Transverse colon (tissue), 4 donors: ENCODE measurements at regions not wholly inside any gene's neighbourhood (a gene's known extent, or its start where the extent isn't known, plus 50 kb on each side); places are given as distances from the start of the nearest gene placed in this dataset.

Experiments
- DNase-seq: peaks from one replicate; pipeline ENCODE4 v3.0.0-alpha.2; 2019
- H3K27ac ChIP-seq, 4 donors: fragments of 200-600 bp; sonication (generic); 2 replicates each; pipeline ENCODE4 v1.5.1; 2016 to 2018; ENCODE audit warnings: inconsistent platforms in 4 of 4
- H3K27me3 ChIP-seq: fragments of 200-600 bp; sonication (generic); 2 replicates; pipeline ENCODE4 v1.5.1; 2017; ENCODE audit warnings: inconsistent platforms
- H3K36me3 ChIP-seq, 4 donors: fragments of 200-600 bp; sonication (generic); 2 replicates each; pipeline ENCODE4 v1.5.1; 2017 to 2019; ENCODE audit warnings: inconsistent platforms in 4 of 4
- H3K4me1 ChIP-seq, 4 donors: fragments of 200-600 bp; sonication (generic); 2 replicates each; pipeline ENCODE4 v1.5.1; 2017 to 2020; ENCODE audit warnings: inconsistent platforms in 4 of 4
- H3K4me3 ChIP-seq, 4 donors: fragments of 200-600 bp; sonication (generic); 1 replicate in 1 of 4; 2 replicates in 3 of 4; pipeline versions ENCODE4 v1.5.1 to v1.6.1; 2017 to 2019; ENCODE audit warnings: inconsistent platforms in 4 of 4
- H3K9me3 ChIP-seq, 2 donors: fragments of 200-600 bp; sonication (generic); 2 replicates each; pipeline ENCODE4 v1.5.1; 2017 to 2019; ENCODE audit warnings: inconsistent platforms in 2 of 2
- EP300 ChIP-seq: sonication (generic); formaldehyde crosslinking; IDR thresholded peaks from one replicate; pipeline ENCODE4 v1.6.1; 2017; ENCODE audit warnings: antibody characterized with exemption, low read depth
- POLR2A ChIP-seq: fragments of 450-650 bp; IDR thresholded peaks from one replicate; pipeline ENCODE4 v1.6.1; 2016; ENCODE audit warnings: antibody characterized with exemption, mild to moderate bottlenecking, moderate library complexity
- POLR2AphosphoS5 ChIP-seq, 3 donors: sonication (generic); formaldehyde crosslinking; IDR thresholded peaks; one replicate each; pipeline ENCODE4 v1.6.1; 2016; ENCODE audit warnings: antibody characterized with exemption in 3 of 3
- WGBS, 2 donors: methylation state at CpG; one replicate each; pipeline ENCODE4 v1.1.5; 2018; ENCODE audit warnings: low coverage in 1 of 2; 5-methylcytosine and 5-hydroxymethylcytosine counted together
- in situ Hi-C, 4 donors: fragments of 200-750 bp; cut with MboI; loops; one replicate each; pipeline versions ENCODE4 v1.15.0 to v1.15.1; 2017; ENCODE audit warnings: low sequenced_read_pairs in 3 of 4, low pct_ligation_motif_present in 1 of 4, low pct_unique_long_range_greater_than_20kb in 1 of 4
- intact Hi-C: fragments of 100-400 bp; cut with DNase I; formaldehyde crosslinking; loops from one replicate; pipeline ENCODE4 v1.15.1; 2023; ENCODE audit warnings: low total_unique reads
- TF ChIP-seq, protein P1 (sequence below), 5 experiments: fragments of 200-600 bp in 3 of 5; fragments of 450-650 bp in 2 of 5; sonication (generic) in 3 of 5; IDR thresholded peaks; 1 replicate in 2 of 5; 2 replicates in 3 of 5; pipeline ENCODE4 v1.5.1; 2016 to 2017; ENCODE audit warnings: antibody characterized with exemption in 5 of 5, inconsistent platforms in 3 of 5, mild to moderate bottlenecking in 2 of 5, moderate library complexity in 1 of 5

DNA sequence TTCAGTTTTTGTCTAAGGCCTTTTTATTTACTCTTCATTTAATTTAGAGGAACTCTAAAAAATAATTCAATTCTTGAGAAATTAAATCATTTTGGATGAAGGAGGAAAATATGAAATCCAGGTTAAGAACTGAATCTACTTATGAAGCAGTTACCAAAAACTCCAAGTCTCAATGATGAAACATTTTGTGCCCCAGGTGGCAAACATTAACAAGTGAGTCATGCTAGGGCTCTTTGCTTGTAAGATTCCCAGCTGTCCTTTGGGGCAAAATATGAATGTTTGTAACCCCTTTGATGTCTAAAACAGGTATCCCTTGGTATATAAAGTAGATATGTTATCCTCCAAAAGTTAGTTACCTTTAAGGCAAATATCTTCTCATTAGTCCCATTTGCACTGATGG lies 202.4 kb downstream of the NEDD1 start:
- intact Hi-C loops: no loop called here
- H3K9me3 ChIP-seq: no peaks in the 10 kb centered on the region
- DNase-seq: no peak
- H3K4me1 ChIP-seq: no peaks in the 10 kb centered on the region
- no peaks in the 10 kb centered on the region for H3K27me3 ChIP-seq
- no peaks in the 10 kb centered on the region for H3K36me3 ChIP-seq
- no peak overlapping the region for H3K4me3 ChIP-seq
- in situ Hi-C loops: no loop called here
- H3K27ac ChIP-seq: no peak overlapping the region
- TF ChIP-seq EP300: no peak
- TF ChIP-seq, protein P1, sequence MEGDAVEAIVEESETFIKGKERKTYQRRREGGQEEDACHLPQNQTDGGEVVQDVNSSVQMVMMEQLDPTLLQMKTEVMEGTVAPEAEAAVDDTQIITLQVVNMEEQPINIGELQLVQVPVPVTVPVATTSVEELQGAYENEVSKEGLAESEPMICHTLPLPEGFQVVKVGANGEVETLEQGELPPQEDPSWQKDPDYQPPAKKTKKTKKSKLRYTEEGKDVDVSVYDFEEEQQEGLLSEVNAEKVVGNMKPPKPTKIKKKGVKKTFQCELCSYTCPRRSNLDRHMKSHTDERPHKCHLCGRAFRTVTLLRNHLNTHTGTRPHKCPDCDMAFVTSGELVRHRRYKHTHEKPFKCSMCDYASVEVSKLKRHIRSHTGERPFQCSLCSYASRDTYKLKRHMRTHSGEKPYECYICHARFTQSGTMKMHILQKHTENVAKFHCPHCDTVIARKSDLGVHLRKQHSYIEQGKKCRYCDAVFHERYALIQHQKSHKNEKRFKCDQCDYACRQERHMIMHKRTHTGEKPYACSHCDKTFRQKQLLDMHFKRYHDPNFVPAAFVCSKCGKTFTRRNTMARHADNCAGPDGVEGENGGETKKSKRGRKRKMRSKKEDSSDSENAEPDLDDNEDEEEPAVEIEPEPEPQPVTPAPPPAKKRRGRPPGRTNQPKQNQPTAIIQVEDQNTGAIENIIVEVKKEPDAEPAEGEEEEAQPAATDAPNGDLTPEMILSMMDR (IDR thresholded peaks at IDR 0.05): no peak
- no peak for TF ChIP-seq POLR2AphosphoS5 (IDR thresholded peaks at IDR 0.05)

DNA sequence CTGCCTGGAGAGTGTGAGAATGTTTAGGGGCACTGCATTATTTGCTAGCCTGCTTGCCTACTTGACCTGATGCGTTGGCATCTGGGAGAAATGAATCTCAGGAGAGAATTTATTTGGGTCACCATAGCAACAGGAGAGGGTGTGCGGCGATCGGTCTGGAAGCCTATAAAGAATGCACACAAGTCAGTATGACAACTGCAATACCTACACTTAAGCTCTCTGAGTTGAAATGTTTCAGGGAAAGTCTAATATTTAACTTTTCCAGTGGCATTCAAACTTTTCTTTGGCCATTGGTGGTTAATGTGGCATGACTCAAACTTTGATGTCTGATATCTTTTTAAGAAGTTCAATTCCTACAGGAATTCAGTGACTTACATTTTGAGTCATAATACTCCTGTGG lies 205.1 kb downstream of the NEDD1 start:
- no peaks in the 10 kb centered on the region for H3K9me3 ChIP-seq
- in situ Hi-C loops (no loop called here), intact Hi-C loops (no loop called here)
- WGBS, 2 donors: 49 to 55% methylated on average over 4 of the region's 4 CpGs
- H3K27me3 ChIP-seq: no peaks in the 10 kb centered on the region
- H3K36me3 ChIP-seq: no peaks in the 10 kb centered on the region
- no peaks in the 10 kb centered on the region for H3K4me1 ChIP-seq
- TF ChIP-seq, protein P1 (IDR thresholded peaks at IDR 0.05): no peak
- TF ChIP-seq POLR2AphosphoS5 (IDR thresholded peaks at IDR 0.05): no peak
- TF ChIP-seq POLR2A: no peak
- TF ChIP-seq EP300: no peak
- no peak for DNase-seq
- H3K4me3 ChIP-seq: no peak overlapping the region
- H3K27ac ChIP-seq: no peak overlapping the region

DNA sequence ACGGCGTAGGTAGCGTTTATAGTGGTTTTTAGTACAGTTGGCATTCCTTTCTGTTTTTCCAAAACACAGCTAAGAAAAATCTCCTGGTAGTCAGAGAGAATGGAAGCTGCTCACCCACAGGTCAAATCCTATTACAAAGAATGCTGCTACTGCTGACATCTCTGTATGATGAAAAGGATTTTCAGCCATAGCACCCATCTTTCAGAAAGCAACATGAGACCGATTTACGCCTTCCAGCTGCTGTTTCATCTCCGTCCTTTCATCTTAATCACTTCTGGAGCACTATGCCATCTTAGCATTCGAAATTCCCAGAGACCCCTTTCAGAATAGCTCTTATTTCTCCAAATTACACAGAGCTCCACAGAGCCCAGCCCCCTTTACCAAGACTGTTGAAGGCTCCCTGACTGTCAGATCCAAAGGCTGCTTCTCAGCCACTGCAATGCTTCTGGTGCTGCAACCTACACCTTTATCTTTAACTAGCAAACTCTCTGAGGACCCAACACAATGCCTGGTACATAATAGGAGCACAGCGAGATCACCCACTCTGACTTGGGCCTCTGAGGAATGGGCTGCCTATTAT lies 211.8 kb downstream of the NEDD1 start:
- no peak for DNase-seq
- Histone ChIP-seq H3K4me1 (no peaks in the 10 kb centered on the region), H3K4me3 (no peak overlapping the region), H3K9me3 (no peaks in the 10 kb centered on the region), H3K36me3 (no peaks in the 10 kb centered on the region), H3K27me3 (no peaks in the 10 kb centered on the region), H3K27ac (no peak overlapping the region)
- TF ChIP-seq EP300 (no peak), POLR2A (no peak), POLR2AphosphoS5 (IDR thresholded peaks at IDR 0.05) (no peak)
- TF ChIP-seq, protein P1 (IDR thresholded peaks at IDR 0.05): no peak
- WGBS, 2 donors: 65 to 72% methylated on average over 4 to 8 of the region's 8 CpGs
- intact Hi-C loops (no loop called here), in situ Hi-C loops (no loop called here)

DNA sequence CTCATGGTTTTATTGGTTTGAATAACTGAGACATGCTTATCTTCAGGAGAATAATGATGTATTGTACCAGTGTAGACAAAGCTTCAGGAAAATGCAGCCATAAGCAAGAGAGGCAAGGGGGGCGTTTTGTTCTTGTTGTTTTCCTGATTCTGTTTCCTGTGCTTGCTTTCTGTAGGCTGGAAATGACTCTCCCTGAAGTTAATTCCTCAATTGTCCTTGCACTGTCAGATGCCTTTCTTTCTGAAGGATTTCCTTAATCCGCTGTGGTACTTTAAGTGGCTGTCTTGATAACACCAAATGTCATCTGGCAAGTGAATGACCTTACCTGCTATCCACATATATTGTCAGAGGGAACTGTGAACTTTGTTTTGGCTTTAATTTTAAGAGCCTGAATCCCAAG lies 220.0 kb downstream of the NEDD1 start:
- intact Hi-C loops (no loop called here), in situ Hi-C loops (loop anchor here in 1 of 4 donors (25.0 kb wide), 1 partner anchor 1260 kb away; no protein-coding TSS in a partner anchor)
- TF ChIP-seq EP300 (no peak), POLR2AphosphoS5 (IDR thresholded peaks at IDR 0.05) (no peak), POLR2A (no peak)
- TF ChIP-seq, protein P1 (IDR thresholded peaks at IDR 0.05): no peak
- Histone ChIP-seq H3K36me3 (no peaks in the 10 kb centered on the region), H3K4me3 (no peak overlapping the region), H3K4me1 (no peaks in the 10 kb centered on the region), H3K27me3 (no peaks in the 10 kb centered on the region), H3K27ac (no peak overlapping the region), H3K9me3 (no peaks in the 10 kb centered on the region)
- DNase-seq: no peak
- 39 to 45% methylated on average over 2 of the region's 2 CpGs for WGBS, 2 donors
